NB4 (cell line): ENCODE measurements at regions not wholly inside any gene's neighbourhood (a gene's known extent, or its start where the extent isn't known, plus 50 kb on each side); places are given as distances from the start of the nearest gene placed in this dataset.

Experiments
- CTCF ChIP-seq: IDR thresholded peaks from one replicate; pipeline ENCODE4 v1.5.1; 2012; ENCODE audit warnings: low read depth, low read length
- MAX ChIP-seq: IDR thresholded peaks from 2 replicates; pipeline ENCODE4 v1.6.1; 2011; ENCODE audit warnings: low read depth, low read length
- MYC ChIP-seq: IDR thresholded peaks from 2 replicates; pipeline ENCODE4 v1.6.1; 2011; ENCODE audit warnings: low read depth, low read length
- POLR2A ChIP-seq: IDR thresholded peaks from 2 replicates; pipeline ENCODE4 v1.6.1; 2011; ENCODE audit warnings: mild to moderate bottlenecking; ENCODE audit not compliant: insufficient read length; ENCODE audit errors: extremely low read depth

- no peak for TF ChIP-seq CTCF
- no peak for TF ChIP-seq POLR2A
- TF ChIP-seq MAX = no peak
- TF ChIP-seq MYC = no peak
These were observed 890.0 kb upstream of the LRRTM1 start for GRCh38 chr2:81194581-81194980.
